ENCODE measurements at regions not wholly inside any gene's neighbourhood (a gene's known extent, or its start where the extent isn't known, plus 50 kb on each side); places are given as distances from the start of the nearest gene placed in this dataset.

DNA sequence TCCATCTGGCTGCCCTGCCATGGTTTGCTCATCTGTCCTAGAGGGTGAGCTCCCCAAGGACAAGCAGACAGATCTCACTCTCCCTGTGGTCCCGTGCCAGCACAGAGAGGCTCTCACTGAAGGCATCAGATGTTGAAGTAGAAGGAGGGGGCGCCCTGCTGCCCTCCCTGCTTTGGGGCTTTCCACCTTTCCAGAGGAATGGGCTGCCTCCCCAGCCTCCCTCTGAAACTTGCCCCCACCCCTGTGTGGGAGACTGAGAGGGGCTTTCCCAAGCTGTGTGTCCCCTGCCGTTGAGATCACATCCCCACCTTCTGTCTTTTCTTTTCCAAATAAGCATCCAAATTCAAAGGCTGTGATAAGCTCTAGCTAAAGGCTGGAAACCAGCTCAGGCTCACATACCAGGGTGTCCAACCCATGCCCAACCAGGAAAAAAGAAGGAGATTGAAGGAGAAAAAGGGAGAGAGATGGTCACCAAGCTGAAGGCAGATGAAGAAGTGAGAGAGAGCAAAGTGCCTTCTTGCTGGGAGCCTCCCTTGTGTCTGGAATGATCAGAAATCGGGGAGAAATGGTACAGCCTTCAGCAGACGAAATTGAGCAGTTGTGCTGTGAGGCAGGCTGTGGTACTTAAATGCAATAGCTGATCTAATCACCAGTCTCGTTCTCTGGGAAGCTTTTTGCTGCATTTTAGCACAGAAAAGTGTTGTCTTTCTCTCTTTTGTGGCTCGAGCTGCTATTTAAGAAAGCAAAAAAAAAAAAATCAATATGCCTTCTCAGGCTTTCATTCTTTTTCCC is 145.9 kb upstream of the LHX1 start:
- TF ChIP-seq, protein P1, sequence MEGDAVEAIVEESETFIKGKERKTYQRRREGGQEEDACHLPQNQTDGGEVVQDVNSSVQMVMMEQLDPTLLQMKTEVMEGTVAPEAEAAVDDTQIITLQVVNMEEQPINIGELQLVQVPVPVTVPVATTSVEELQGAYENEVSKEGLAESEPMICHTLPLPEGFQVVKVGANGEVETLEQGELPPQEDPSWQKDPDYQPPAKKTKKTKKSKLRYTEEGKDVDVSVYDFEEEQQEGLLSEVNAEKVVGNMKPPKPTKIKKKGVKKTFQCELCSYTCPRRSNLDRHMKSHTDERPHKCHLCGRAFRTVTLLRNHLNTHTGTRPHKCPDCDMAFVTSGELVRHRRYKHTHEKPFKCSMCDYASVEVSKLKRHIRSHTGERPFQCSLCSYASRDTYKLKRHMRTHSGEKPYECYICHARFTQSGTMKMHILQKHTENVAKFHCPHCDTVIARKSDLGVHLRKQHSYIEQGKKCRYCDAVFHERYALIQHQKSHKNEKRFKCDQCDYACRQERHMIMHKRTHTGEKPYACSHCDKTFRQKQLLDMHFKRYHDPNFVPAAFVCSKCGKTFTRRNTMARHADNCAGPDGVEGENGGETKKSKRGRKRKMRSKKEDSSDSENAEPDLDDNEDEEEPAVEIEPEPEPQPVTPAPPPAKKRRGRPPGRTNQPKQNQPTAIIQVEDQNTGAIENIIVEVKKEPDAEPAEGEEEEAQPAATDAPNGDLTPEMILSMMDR (conservative IDR thresholded peaks at IDR 0.05): no peak
- Mint-ChIP-seq H3K4me3 (no peak overlapping the region), H3K36me3 (ENCODE audit: low read depth) (no peaks in the 10 kb centered on the region), H3K9me3 (no peaks in the 10 kb centered on the region), H3K27me3 (ENCODE audit: low read depth) (peaks cover 79% of the 10 kb centered on the region), H3K27ac (ENCODE audit: unreplicated experiment) (no peak overlapping the region), H3K4me1 (peaks cover 14% of the 10 kb centered on the region)
- no peak for DNase-seq (ENCODE audit: low read depth, low spot score)

DNA sequence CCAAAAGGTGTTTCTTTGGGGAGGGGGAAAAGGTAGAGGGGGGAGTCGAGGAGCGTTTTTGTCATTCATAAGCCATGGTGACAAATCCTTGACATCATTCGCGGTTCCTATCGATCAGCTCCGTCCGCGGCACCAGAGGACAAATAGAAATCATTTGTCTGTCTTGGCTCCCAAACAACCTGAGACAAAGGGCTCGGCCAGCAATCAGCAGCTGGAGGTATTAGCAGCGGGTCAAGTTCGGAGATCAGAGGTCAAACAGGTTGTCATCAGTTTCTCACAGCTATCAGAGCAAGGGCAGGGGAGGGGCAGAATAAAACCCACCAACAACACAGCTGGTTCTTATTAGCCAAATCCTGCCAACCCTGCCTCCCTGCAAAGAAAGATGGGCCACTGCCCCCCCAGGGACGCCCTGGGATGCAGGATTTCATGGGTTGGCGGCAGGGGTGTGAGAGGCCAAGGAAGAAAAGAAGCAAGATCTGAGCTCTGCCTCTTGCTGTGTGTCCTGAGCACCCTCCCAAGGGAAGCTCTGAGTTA is 145.3 kb upstream of the LHX1 start:
- H3K36me3 Mint-ChIP-seq (ENCODE audit: low read depth): no peaks in the 10 kb centered on the region
- no peak for DNase-seq (ENCODE audit: low read depth, low spot score)
- peaks cover 76% of the 10 kb centered on the region for H3K27me3 Mint-ChIP-seq (ENCODE audit: low read depth)
- peaks cover 14% of the 10 kb centered on the region for H3K4me1 Mint-ChIP-seq
- TF ChIP-seq, protein P1 (conservative IDR thresholded peaks at IDR 0.05): no peak
- H3K9me3 Mint-ChIP-seq: no peaks in the 10 kb centered on the region
- peak overlapping the region; percentile 58 for H3K27ac Mint-ChIP-seq (ENCODE audit: unreplicated experiment)
- H3K4me3 Mint-ChIP-seq: no peak overlapping the region

DNA sequence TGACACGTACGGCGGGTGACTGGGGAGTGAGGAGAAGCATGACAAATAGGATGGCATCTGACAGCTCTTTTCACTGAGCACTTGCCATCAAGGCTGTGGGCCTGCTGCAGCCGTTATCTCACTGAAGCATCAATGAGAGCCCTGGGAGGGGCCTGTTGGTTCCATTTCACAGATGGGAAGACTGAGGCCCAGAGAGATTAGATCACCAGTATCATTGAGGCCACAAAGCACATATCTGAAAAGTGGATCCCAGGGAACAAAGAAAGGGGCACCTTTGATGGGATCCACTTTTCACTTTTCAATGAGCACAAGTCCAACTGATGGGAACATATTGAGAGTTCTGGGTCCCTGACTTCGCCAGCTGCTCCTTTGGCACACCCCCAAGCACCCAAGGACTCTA is 144.4 kb upstream of the LHX1 start:
- Mint-ChIP-seq H3K4me1 (peaks cover 14% of the 10 kb centered on the region), H3K27me3 (ENCODE audit: low read depth) (peaks cover 69% of the 10 kb centered on the region), H3K27ac (ENCODE audit: unreplicated experiment) (no peak overlapping the region), H3K9me3 (no peaks in the 10 kb centered on the region), H3K36me3 (ENCODE audit: low read depth) (no peaks in the 10 kb centered on the region), H3K4me3 (no peak overlapping the region)
- DNase-seq (ENCODE audit: low read depth, low spot score): no peak
- TF ChIP-seq, protein P1 (conservative IDR thresholded peaks at IDR 0.05): no peak

DNA sequence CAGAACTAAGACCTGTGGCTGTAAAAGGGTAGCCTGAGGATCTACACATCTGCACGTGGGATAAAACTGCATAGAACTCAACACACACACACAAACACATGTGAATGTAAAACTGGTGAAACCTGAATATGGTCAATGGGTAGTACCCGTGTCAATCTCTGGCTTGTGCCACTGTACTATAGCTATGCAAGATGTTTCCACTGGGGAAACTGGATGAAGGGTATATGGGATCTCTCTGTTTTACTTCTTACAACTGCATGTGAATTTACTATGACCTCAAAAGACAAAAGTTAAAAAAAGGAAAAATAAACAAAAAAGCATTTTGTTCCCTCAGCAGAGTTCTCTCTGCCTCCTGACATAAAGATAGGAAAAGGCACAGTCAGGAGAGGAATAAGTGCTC is 143.3 kb upstream of the LHX1 start:
- no peak overlapping the region for H3K27ac Mint-ChIP-seq (ENCODE audit: unreplicated experiment)
- H3K27me3 Mint-ChIP-seq (ENCODE audit: low read depth): peaks cover 58% of the 10 kb centered on the region

DNA sequence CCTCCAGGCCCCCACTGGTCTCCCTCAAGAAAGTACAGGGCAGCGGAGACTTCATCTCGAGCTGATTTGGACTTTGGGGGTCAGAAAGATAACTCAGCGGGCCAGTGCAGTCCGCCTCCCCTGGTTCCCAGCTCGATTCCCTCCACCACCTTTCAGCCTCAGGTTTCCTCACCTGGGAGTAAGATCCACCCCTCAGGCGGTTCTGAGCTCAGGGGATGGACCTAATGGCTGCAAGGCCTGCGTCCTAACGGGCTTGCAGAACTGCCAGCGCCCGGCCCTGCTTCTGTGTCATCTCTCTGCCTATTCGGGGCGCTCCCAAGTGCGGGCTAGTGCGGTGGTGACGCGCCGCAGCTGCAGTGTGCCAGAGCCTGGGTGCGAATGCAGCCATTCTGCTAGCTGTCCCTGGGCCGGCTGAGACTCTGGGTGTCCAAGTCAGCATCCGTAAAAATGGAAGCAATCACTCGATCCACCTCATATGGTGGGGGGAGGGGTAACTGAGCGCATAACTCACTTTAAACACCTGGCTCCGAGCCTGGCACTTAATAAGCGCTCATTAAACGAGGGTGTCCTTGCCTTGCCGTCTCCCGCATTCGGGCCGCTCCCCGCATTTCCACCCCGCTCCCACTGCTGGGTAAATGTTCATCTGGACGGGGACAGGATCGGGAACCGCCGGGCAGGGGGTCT is 129.6 kb upstream of the LHX1 start:
- TF ChIP-seq, protein P1 (conservative IDR thresholded peaks at IDR 0.05): no peak
- Mint-ChIP-seq H3K4me1 (peaks cover 9% of the 10 kb centered on the region), H3K27me3 (ENCODE audit: low read depth) (peaks cover 94% of the 10 kb centered on the region), H3K27ac (ENCODE audit: unreplicated experiment) (no peak overlapping the region), H3K36me3 (ENCODE audit: low read depth) (no peaks in the 10 kb centered on the region), H3K9me3 (no peaks in the 10 kb centered on the region), H3K4me3 (no peak overlapping the region)
- no peak for DNase-seq (ENCODE audit: low read depth, low spot score)

More for the DNA sequence above, 143.3 kb upstream of the LHX1 start:
- Mint-ChIP-seq H3K4me3 (no peak overlapping the region), H3K36me3 (ENCODE audit: low read depth) (no peaks in the 10 kb centered on the region), H3K9me3 (no peaks in the 10 kb centered on the region), H3K4me1 (peaks cover 14% of the 10 kb centered on the region)
- no peak for DNase-seq (ENCODE audit: low read depth, low spot score)
- TF ChIP-seq, protein P1 (conservative IDR thresholded peaks at IDR 0.05): no peak

Data from neural crest cell (in vitro differentiated cells).